GM12878 (cell line): ENCODE measurements at regions not wholly inside any gene's neighbourhood (a gene's known extent, or its start where the extent isn't known, plus 50 kb on each side); places are given as distances from the start of the nearest gene placed in this dataset.

ENCODE experiments used
- ATAC-seq: fragments of 200-7000 bp; cut with Tn5 transposase; 3 replicates; pipeline ENCODE4 v1.9.1; 2020; ENCODE audit warnings: mild to moderate bottlenecking, moderate library complexity
- BruUV-seq: library from RNA; stranded (reverse); fragments of 400-500 nt; replicated peaks from 2 replicates; lab custom pipeline; 2021; lab: Mats Ljungman, UMichigan
- CTCF ChIA-PET: fragments of 300-600 bp; sonication (Branson Sonifier 250); formaldehyde crosslinking; extraction: SDS; loops from one replicate; lab custom pipeline; 2021; ENCODE audit warnings: inconsistent platforms; lab: Yijun Ruan, JAX
- POLR2A ChIA-PET: fragments of 350-600 bp; formaldehyde crosslinking; extraction: SDS; loops from one replicate; lab custom pipeline; 2021; ENCODE audit warnings: inconsistent platforms; lab: Charles Lee
- RAD21 ChIA-PET: fragments of 300-600 bp; sonication (Branson Sonifier 250); formaldehyde crosslinking; loops from one replicate; lab custom pipeline; 2023; ENCODE audit warnings: antibody characterized with exemption; ENCODE audit not compliant: unreplicated experiment; lab: Charles Lee
- SMC1A ChIA-PET: fragments of 300-600 bp; sonication (Branson Sonifier 250); formaldehyde crosslinking; loops from one replicate; lab custom pipeline; 2023; ENCODE audit not compliant: unreplicated experiment, uncharacterized antibody; lab: Charles Lee
- DNase-seq: peaks from one replicate; pipeline ENCODE4 v3.0.0-alpha.2; 2011; ENCODE audit warnings: low read depth, low spot score
- FAIRE-seq: peaks from 3 replicates; lab custom pipeline; 2011; peaks lifted over from hg19 to GRCh38; lab: Jason Lieb, UNC
- H2AFZ ChIP-seq: 2 replicates; pipeline ENCODE4 v1.6.0; 2011; ENCODE audit warnings: low read depth, low read length, control low read depth; ENCODE audit not compliant: control insufficient read depth
- H3K27ac ChIP-seq: 2 replicates; pipeline ENCODE4 v1.5.1; 2011; ENCODE audit warnings: control low read depth; ENCODE audit not compliant: control insufficient read depth, insufficient read depth
- H3K27me3 ChIP-seq, 2 experiments: replicated peaks in 1 of 2; 2 replicates each; pipeline versions ENCODE4 v1.6.0 to v1.6.1; 2011; ENCODE audit warnings: low read length in 1 of 2; ENCODE audit not compliant: control insufficient read depth in 2 of 2, insufficient read depth in 2 of 2
- H3K36me3 ChIP-seq, 2 experiments: 2 replicates each; pipeline ENCODE4 v1.5.1; 2011; ENCODE audit warnings: low read length in 1 of 2; ENCODE audit not compliant: control insufficient read depth in 2 of 2, insufficient read depth in 2 of 2
- H3K4me1 ChIP-seq: 2 replicates; pipeline ENCODE4 v1.6.1; 2011; ENCODE audit warnings: mild to moderate bottlenecking, low read length, moderate library complexity, mixed read lengths; ENCODE audit not compliant: control insufficient read depth, insufficient read depth
- H3K4me2 ChIP-seq: 2 replicates; pipeline ENCODE4 v1.6.0; 2011; ENCODE audit warnings: control low read depth; ENCODE audit not compliant: control insufficient read depth, insufficient read depth
- H3K4me3 ChIP-seq: fragments of 200-600 bp; sonication (generic); 2 replicates; pipeline ENCODE4 v1.5.1; 2016
- H3K79me2 ChIP-seq: 2 replicates; pipeline ENCODE4 v1.6.0; 2011; ENCODE audit warnings: low read length; ENCODE audit not compliant: control insufficient read depth, insufficient read depth
- H3K9ac ChIP-seq: 2 replicates; pipeline ENCODE4 v1.8.0; 2011; ENCODE audit warnings: low read length, control low read depth, mixed read lengths; ENCODE audit not compliant: control insufficient read depth, insufficient read depth
- H3K9me3 ChIP-seq: replicated peaks from 3 replicates; pipeline ENCODE4 v1.5.1; 2011; ENCODE audit warnings: mild to moderate bottlenecking, low read length; ENCODE audit not compliant: control insufficient read depth, insufficient read depth
- H4K20me1 ChIP-seq: 2 replicates; pipeline ENCODE4 v1.6.0; 2011; ENCODE audit not compliant: control insufficient read depth, insufficient read depth
- ATF3 ChIP-seq: IDR thresholded peaks from 2 replicates; pipeline ENCODE4 v1.6.1; 2011; ENCODE audit warnings: low read depth, mild to moderate bottlenecking, low read length, moderate library complexity, borderline replicate concordance; ENCODE audit errors: extremely low read depth
- BMI1 ChIP-seq: fragments of 450-650 bp; IDR thresholded peaks from 2 replicates; pipeline ENCODE4 v1.6.1; 2016; ENCODE audit warnings: mild to moderate bottlenecking, moderate library complexity, borderline replicate concordance
- FOS ChIP-seq: IDR thresholded peaks from 3 replicates; pipeline ENCODE4 v1.6.1; 2011; ENCODE audit warnings: borderline replicate concordance; ENCODE audit not compliant: insufficient read length; ENCODE audit errors: extremely low read depth
- NFYB ChIP-seq: IDR thresholded peaks from 2 replicates; pipeline ENCODE4 v1.6.1; 2011; ENCODE audit warnings: low read depth, mild to moderate bottlenecking, low read length, improper control_type of control experiment, moderate library complexity; ENCODE audit not compliant: insufficient read depth
- POLR2AphosphoS5 ChIP-seq: IDR thresholded peaks from 2 replicates; pipeline ENCODE4 v1.6.1; 2011; ENCODE audit warnings: mild to moderate bottlenecking, low read length, inconsistent platforms
- RAD21 ChIP-seq: IDR thresholded peaks from 2 replicates; pipeline ENCODE4 v1.6.1; 2011; ENCODE audit warnings: mild to moderate bottlenecking, low read depth, low read length, moderate library complexity; ENCODE audit not compliant: insufficient read depth
- SUPT20H ChIP-seq: IDR thresholded peaks from 2 replicates; pipeline ENCODE4 v1.6.1; 2011; ENCODE audit warnings: low read depth, mild to moderate bottlenecking, low read length, moderate library complexity, borderline replicate concordance; ENCODE audit not compliant: control insufficient read depth
- ZSCAN29 ChIP-seq: fragments of 450-650 bp; IDR thresholded peaks from 2 replicates; pipeline ENCODE4 v1.6.1; 2017; ENCODE audit warnings: mild to moderate bottlenecking, moderate library complexity
- WGBS: methylation state at CpG from one replicate; pipeline ENCODE4 v1.1.6; 2016; ENCODE audit warnings: low lambda C conversion rate; ENCODE audit not compliant: insufficient replicate concordance, insufficient coverage; ENCODE audit errors: missing lambda C conversion rate; 5-methylcytosine and 5-hydroxymethylcytosine counted together
- in situ Hi-C: fragments of 300-500 bp; cut with MboI; formaldehyde crosslinking; loops from 9 replicates; pipeline ENCODE4 v1.14.3; 2018; ENCODE audit warnings: mixed read lengths
- intact Hi-C: fragments of 100-400 bp; cut with micrococcal nuclease; formaldehyde crosslinking; loops from one replicate; pipeline ENCODE4 v1.14.2; 2022; ENCODE audit not compliant: unreplicated experiment
- TF ChIP-seq, protein P1 (sequence below): IDR thresholded peaks from 2 replicates; pipeline ENCODE4 v1.6.1; 2011; ENCODE audit warnings: borderline replicate concordance, low read depth, mild to moderate bottlenecking, moderate library complexity, mixed read lengths, low read length; ENCODE audit not compliant: insufficient read depth; ENCODE audit errors: extremely low read length

- in situ Hi-C loops, result no loop called here
- intact Hi-C loops, result no loop called here
- Histone ChIP-seq H3K79me2 (no peaks in the 10 kb centered on the region), H3K4me3 (no peak overlapping the region), H2AFZ (no peak overlapping the region), H3K9me3 (no peaks in the 10 kb centered on the region), H3K4me2 (no peak overlapping the region), H3K27me3 (no peaks in the 10 kb centered on the region), H3K27ac (no peak overlapping the region), H3K4me1 (no peaks in the 10 kb centered on the region), H4K20me1 (no peaks in the 10 kb centered on the region), H3K9ac (no peak overlapping the region), H3K36me3 (no peaks in the 10 kb centered on the region)
- BruUV-seq, result no TSS peak
- ATAC-seq (no peak), FAIRE-seq (no peak), DNase-seq (no peak)
- TF ChIP-seq SUPT20H (no peak), ATF3 (no peak), ZSCAN29 (no peak), BMI1 (no peak), FOS (no peak), POLR2AphosphoS5 (no peak), RAD21 (no peak), NFYB (no peak)
- TF ChIP-seq, protein P1, sequence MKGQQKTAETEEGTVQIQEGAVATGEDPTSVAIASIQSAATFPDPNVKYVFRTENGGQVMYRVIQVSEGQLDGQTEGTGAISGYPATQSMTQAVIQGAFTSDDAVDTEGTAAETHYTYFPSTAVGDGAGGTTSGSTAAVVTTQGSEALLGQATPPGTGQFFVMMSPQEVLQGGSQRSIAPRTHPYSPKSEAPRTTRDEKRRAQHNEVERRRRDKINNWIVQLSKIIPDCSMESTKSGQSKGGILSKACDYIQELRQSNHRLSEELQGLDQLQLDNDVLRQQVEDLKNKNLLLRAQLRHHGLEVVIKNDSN, result no peak
- 100% methylated on average over 2 of the region's 2 CpGs for WGBS
- POLR2A ChIA-PET, result no interaction called here
- RAD21 ChIA-PET, result no interaction called here
- SMC1A ChIA-PET, result no interaction called here
- CTCF ChIA-PET, result no interaction called here
These were observed 423.4 kb downstream of the ZEB2 start for GRCh38 chr2:144096531-144096930.
